Suppressor macrophage treated with lipopolysaccharide for 1 hour (primary cell): ENCODE measurements at regions not wholly inside any gene's neighbourhood (a gene's known extent, or its start where the extent isn't known, plus 50 kb on each side); places are given as distances from the start of the nearest gene placed in this dataset.
A peak's percentile ranks its signal among the peaks of the same experiment; 100 is the strongest.

Experiments
- DNase-seq, 3 donors: peaks; one replicate each; pipeline ENCODE4 v3.0.0-alpha.2; 2020 to 2022

DNA sequence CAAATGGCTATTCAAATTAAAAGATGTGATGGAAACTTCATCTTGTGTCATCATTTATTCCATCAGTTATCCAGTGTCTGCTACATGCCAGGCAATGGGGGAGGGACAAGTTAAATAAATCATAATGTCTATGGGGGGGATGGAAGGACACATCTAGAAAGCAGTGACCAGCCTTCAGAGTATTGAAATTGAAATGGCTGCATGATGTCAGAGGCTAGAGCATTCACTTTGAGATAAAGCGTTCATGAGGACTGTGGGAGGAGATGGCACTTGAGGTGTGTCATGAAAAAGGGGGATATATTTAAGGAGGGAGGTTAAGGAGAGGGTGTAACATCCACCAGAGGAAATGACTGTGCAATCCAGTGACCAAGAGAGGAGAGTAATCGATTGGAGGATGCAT lies 50.6 kb downstream of the SLIT2 start:
- no peak for DNase-seq

GRCh38 chr4:20305976-20306375 lies 54.3 kb downstream of the SLIT2 start:
- no peak for DNase-seq

GRCh38 chr4:20311856-20312255 lies 60.2 kb downstream of the SLIT2 start:
- no peak for DNase-seq

GRCh38 chr4:20313237-20314030 lies 61.7 kb downstream of the SLIT2 start:
- DNase-seq = peak in 1 of 3 donors; percentile 12

GRCh38 chr4:20317424-20317985 lies 65.8 kb downstream of the SLIT2 start:
- DNase-seq = no peak

GRCh38 chr4:20318001-20318908 lies 66.5 kb downstream of the SLIT2 start:
- no peak for DNase-seq

DNA sequence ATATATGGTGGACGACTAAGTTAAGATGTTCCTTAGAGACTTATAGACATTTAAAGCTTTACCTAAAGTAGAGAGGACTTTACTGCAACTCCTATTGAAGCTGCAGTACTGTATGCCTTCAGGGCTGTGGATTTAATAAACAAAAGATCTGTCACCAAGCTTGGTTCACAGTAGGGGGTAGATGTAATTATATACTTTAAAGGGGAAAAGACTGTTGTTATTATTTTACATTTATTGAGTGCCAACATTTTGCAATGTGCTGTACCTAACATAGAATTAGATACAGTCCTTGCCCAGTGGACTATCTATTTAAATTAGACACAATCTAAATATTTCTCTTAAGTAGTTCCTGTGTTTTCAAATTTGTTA lies 67.2 kb downstream of the SLIT2 start:
- DNase-seq = no peak

- no peak for DNase-seq
Observed at GRCh38 chr4:20319825-20320612, 68.3 kb downstream of the SLIT2 start.

GRCh38 chr4:20323991-20324390 lies 72.3 kb downstream of the SLIT2 start:
- no peak for DNase-seq

DNA sequence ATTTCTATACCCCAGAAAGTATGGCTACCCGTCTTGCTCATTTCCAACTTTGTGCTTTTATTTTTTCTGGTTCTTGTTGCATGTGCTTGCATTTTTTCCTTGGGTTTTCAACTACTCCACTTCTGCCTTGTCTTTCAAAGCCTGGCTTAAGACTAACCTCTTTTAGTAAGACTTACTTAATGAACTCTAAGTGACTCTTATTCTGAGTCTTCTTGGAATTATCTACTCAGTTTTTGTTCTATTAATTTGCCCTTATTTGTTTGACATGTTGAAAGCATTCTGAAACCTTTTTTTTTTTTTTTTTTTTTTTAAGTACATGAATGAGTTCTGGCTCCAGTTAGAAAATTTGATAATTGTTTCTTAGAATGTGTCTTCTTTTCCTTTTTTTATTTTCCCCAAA lies 74.8 kb downstream of the SLIT2 start:
- no peak for DNase-seq

DNA sequence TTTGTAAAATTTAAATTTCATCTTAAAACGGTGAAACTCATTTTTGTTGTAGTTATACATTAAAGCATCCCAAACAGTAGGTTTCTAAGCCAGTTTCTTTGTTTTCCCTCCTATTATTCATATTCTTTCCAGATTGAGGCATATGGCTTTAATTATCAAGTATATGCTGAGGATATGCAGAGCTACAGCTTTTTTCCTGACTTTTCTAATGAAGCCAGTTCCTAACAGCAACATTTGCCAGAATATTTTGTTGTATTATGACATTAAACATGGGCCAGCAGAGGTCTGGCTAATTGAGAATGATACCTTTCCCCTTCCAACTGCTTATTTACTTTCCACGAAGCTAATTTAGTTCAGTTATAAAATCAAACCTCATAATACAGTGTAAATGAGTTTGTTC lies 75.3 kb downstream of the SLIT2 start:
- no peak for DNase-seq

DNA sequence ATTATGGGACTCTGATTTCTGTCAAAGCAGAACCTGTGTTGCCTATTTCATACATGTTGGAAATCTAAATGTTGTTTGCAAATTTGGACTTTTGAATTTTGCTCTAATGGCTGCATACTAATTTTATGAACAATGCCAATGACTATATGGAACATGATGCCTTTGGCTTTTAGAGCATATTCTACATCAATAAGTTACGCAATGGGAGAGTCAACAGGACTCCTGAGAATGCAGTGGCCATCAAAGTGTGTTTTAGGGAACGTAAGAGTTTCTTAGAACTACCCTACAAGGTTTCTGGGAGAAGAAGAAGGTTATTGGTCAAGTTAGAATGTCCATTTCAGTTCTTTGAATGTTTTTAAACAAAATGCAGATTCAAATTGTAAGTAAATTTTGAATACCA lies 76.1 kb downstream of the SLIT2 start:
- DNase-seq = no peak

GRCh38 chr4:20331642-20332041 lies 79.9 kb downstream of the SLIT2 start:
- DNase-seq = no peak

GRCh38 chr4:20333141-20333715 lies 81.5 kb downstream of the SLIT2 start:
- no peak for DNase-seq

DNA sequence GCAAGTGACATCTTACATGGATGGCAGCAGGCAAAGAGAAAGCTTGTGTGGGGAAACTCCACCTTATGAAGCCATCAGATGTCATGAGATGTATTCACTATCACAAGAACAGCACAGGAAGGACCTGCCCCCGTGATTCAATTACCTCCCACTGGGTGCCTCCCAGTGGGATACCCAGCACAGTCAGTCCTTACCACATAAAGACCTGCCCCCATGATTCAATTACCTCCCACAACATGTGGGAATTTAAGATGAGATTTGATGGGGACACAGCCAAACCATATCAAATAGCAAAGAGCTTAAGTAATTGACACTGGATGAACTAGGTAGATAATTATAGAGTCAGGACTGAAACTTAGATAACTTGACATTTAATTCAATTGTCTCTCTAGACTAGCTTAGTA lies 85.6 kb downstream of the SLIT2 start:
- DNase-seq = peak in 2 of 3 donors; percentile 14 to 28

GRCh38 chr4:20338841-20339240 lies 87.1 kb downstream of the SLIT2 start:
- no peak for DNase-seq

GRCh38 chr4:20341134-20341738 lies 89.5 kb downstream of the SLIT2 start:
- no peak for DNase-seq

- no peak for DNase-seq
Observed at GRCh38 chr4:20347531-20347930, 95.8 kb downstream of the SLIT2 start.

DNA sequence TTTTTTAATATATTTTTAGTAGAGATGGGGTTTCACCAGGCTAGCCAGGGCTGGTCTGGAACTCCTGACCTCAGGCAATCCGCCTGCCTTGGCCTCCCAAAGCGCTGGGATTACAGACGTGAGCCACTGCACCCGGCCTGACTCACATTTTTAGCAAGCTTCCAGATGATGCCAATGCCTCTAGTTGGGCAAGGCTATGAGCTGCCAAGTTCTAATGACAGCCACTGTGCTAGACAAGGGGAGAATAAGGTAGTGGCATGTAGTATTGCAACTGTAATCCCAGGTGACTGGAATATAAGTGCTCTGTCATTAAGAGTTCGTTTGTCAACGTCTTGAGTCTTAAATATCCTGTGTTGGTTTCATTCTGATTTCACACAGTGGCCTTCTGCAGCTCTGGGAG lies 96.7 kb downstream of the SLIT2 start:
- no peak for DNase-seq

DNA sequence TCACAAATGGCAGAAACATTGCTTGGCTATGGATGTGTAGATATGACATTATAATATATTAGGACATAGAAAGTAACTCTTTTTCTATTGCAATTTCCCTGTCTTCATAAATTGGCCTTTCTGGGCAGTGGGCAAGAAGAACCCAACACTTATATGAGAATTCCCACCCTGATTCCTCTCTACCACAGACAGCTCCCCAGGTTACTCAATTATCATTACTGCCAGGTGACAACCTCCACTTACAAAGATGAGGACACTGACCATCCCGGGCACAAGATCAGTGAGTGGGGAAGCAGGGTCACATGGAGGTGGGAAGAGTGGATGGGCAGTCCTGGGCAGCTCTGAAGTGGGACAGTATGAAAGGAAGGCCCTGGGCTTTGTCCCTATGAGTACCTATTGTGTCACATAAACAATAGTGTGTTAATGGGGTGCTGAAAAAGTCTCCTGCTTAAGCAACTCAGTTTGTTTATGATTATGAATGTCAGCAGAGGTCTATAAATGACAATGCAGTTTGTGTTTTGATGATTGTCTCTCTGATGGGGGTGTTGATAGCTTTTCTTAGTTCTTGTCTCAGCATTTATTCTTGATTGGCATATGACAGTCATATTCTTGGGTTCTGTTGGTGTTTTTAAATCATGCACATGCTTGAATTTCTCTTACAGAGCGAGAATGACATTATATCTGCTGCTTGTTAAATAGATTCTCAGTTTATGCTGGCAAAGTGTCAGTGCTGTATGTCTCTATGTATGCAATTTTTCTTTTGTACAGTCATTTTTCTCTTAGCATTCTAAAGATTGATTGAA lies 99.9 kb downstream of the SLIT2 start:
- no peak for DNase-seq

GRCh38 chr4:20352163-20352431 lies 100.4 kb downstream of the SLIT2 start:
- DNase-seq = no peak

- no peak for DNase-seq
Observed at GRCh38 chr4:20353646-20354045, 101.9 kb downstream of the SLIT2 start.
